OCI-LY3 (cell line): ENCODE measurements at regions not wholly inside any gene's neighbourhood (a gene's known extent, or its start where the extent isn't known, plus 50 kb on each side); places are given as distances from the start of the nearest gene placed in this dataset.

Source experiments
- H2AFZ ChIP-seq: fragments of 200-600, 300-600 bp; shearing (Covaris generic); 2 replicates; pipeline ENCODE4 v1.6.0; 2014; ENCODE audit warnings: antibody characterized with exemption, low read depth, low read length
- H3K27ac ChIP-seq: fragments of 200-600, 300-600 bp; sonication (generic); 2 replicates; pipeline ENCODE4 v1.5.1; 2014; ENCODE audit warnings: mild to moderate bottlenecking, low read length, moderate library complexity, mixed read lengths
- H3K27me3 ChIP-seq: fragments of 200-600, 300-600 bp; sonication (generic); 2 replicates; pipeline ENCODE4 v1.6.1; 2014; ENCODE audit warnings: low read depth, low read length, mixed read lengths
- H3K36me3 ChIP-seq: fragments of 200-600, 300-600 bp; sonication (generic); replicated peaks from 2 replicates; pipeline ENCODE3; 2014; ENCODE audit warnings: low read depth, low read length, mixed read lengths
- H3K4me1 ChIP-seq: fragments of 300-600, 200-600 bp; sonication (generic); 2 replicates; pipeline ENCODE4 v1.6.1; 2014; ENCODE audit warnings: low read length, mixed read lengths
- H3K4me2 ChIP-seq: fragments of 200-600, 300-600 bp; sonication (generic); 2 replicates; pipeline ENCODE4 v1.6.1; 2014; ENCODE audit warnings: low read length, mixed read lengths
- H3K4me3 ChIP-seq: fragments of 300-600, 200-600 bp; sonication (generic); 2 replicates; pipeline ENCODE4 v1.5.1; 2014; ENCODE audit warnings: antibody characterized with exemption, mild to moderate bottlenecking, low read length, moderate library complexity
- H3K79me2 ChIP-seq: fragments of 300-600, 200-600 bp; shearing (Covaris generic); 2 replicates; pipeline ENCODE4 v1.6.1; 2014; ENCODE audit warnings: mild to moderate bottlenecking, low read length, mixed read lengths
- H3K9ac ChIP-seq: fragments of 300-600, 200-600 bp; shearing (Covaris generic); 2 replicates; pipeline ENCODE4 v1.6.0; 2014; ENCODE audit warnings: mild to moderate bottlenecking, low read length, moderate library complexity
- H3K9me3 ChIP-seq: fragments of 200-600, 300-600 bp; shearing (Covaris generic); 2 replicates; pipeline ENCODE4 v1.6.1; 2014; ENCODE audit warnings: low read length, mixed read lengths; ENCODE audit not compliant: insufficient read depth
- H4K20me1 ChIP-seq: fragments of 200-600, 300-600 bp; sonication (generic); 2 replicates; pipeline ENCODE4 v1.6.1; 2016; ENCODE audit warnings: low read length, mixed read lengths; ENCODE audit not compliant: insufficient read depth
- EZH2phosphoT487 ChIP-seq: fragments of 200-600 bp; shearing (Covaris generic); IDR thresholded peaks from 2 replicates; pipeline ENCODE4 v1.6.1; 2018; ENCODE audit warnings: antibody characterized with exemption, mixed run types, low read depth
- TF ChIP-seq, protein P1 (sequence below): fragments of 200-600, 300-600 bp; sonication (generic); IDR thresholded peaks from 2 replicates; pipeline ENCODE4 v1.5.1; 2014; ENCODE audit warnings: antibody characterized with exemption, low read length, low read depth

DNA sequence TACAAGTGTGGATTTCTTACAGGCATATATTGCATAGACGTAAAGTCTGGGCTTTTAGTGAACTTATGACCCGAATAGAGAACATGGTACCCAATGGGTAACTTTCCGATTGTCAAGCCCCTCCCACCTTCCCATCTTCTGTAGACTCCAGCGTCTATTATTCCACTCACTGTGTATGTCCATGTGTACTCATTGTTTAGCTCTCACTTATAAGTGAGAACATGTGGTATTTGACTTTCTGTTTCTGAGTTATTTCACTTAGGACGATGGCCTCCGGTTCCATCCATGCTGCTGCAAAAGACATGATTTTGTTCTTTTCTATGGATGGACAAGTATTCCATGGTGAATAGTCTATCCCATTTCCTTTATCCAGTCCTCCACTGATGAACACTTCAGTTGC is 306.4 kb downstream of the CD83 start:
- Histone ChIP-seq H3K27me3 (no peaks in the 10 kb centered on the region), H4K20me1 (no peaks in the 10 kb centered on the region), H3K4me3 (no peak overlapping the region), H3K79me2 (no peaks in the 10 kb centered on the region), H3K4me1 (peaks cover 13% of the 10 kb centered on the region), H2AFZ (no peak overlapping the region), H3K36me3 (no peaks in the 10 kb centered on the region), H3K9me3 (no peaks in the 10 kb centered on the region), H3K4me2 (no peak overlapping the region), H3K9ac (no peak overlapping the region), H3K27ac (no peak overlapping the region)
- TF ChIP-seq, protein P1, sequence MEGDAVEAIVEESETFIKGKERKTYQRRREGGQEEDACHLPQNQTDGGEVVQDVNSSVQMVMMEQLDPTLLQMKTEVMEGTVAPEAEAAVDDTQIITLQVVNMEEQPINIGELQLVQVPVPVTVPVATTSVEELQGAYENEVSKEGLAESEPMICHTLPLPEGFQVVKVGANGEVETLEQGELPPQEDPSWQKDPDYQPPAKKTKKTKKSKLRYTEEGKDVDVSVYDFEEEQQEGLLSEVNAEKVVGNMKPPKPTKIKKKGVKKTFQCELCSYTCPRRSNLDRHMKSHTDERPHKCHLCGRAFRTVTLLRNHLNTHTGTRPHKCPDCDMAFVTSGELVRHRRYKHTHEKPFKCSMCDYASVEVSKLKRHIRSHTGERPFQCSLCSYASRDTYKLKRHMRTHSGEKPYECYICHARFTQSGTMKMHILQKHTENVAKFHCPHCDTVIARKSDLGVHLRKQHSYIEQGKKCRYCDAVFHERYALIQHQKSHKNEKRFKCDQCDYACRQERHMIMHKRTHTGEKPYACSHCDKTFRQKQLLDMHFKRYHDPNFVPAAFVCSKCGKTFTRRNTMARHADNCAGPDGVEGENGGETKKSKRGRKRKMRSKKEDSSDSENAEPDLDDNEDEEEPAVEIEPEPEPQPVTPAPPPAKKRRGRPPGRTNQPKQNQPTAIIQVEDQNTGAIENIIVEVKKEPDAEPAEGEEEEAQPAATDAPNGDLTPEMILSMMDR: no peak
- TF ChIP-seq EZH2phosphoT487: no peak

DNA sequence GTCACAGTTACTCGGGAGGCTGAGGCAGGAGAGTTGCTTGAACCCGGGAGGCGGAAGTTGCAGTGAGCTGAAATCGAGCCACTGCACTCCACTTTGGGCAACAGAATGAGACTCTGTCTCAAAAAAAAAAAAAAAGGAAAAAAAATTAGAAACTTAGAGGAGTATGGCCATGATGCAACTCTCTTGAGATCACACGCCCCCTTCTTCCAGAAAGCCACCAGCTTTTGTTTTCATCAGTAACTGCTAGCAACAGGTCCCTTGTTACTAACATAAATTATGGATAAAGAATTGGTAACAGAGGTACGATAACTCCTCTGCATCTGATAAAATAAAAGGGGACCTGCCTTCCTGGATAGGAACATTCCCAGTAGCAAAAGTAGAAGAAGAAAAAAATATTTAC is 308.2 kb downstream of the CD83 start:
- Histone ChIP-seq H3K9ac (no peak overlapping the region), H3K4me1 (peaks cover 10% of the 10 kb centered on the region), H3K27me3 (no peaks in the 10 kb centered on the region), H3K4me2 (no peak overlapping the region), H2AFZ (no peak overlapping the region), H3K27ac (no peak overlapping the region), H3K36me3 (no peaks in the 10 kb centered on the region), H3K79me2 (no peaks in the 10 kb centered on the region), H3K9me3 (no peaks in the 10 kb centered on the region), H4K20me1 (no peaks in the 10 kb centered on the region), H3K4me3 (no peak overlapping the region)
- TF ChIP-seq, protein P1: no peak
- TF ChIP-seq EZH2phosphoT487: no peak

DNA sequence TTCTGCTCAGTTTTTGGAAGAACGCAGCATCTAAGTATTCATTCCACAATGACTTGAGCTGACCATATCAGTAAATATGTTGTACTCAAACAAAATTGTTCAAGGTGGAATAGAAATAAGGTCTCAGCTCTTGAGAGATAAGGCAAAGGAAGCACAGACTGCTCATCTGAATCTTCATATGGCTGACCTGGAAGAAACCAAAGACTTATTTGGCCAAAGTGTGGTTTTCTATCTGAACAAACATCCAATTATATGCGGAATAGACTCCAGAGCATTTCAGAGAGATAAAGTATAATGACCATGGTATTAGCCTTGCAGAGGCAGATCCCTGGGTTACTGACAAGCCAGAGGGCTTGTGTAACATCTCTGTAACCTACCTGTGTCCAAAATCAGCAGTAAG is 308.7 kb downstream of the CD83 start:
- H3K4me3 ChIP-seq: no peak overlapping the region
- H4K20me1 ChIP-seq: no peaks in the 10 kb centered on the region
- H3K9me3 ChIP-seq: no peaks in the 10 kb centered on the region
- no peak overlapping the region for H3K4me2 ChIP-seq
- no peaks in the 10 kb centered on the region for H3K27me3 ChIP-seq
- H3K36me3 ChIP-seq: no peaks in the 10 kb centered on the region
- no peak overlapping the region for H3K9ac ChIP-seq
- peaks cover 10% of the 10 kb centered on the region for H3K4me1 ChIP-seq
- no peak overlapping the region for H2AFZ ChIP-seq
- TF ChIP-seq, protein P1: no peak
- no peak for TF ChIP-seq EZH2phosphoT487
- H3K79me2 ChIP-seq: no peaks in the 10 kb centered on the region
- no peak overlapping the region for H3K27ac ChIP-seq

DNA sequence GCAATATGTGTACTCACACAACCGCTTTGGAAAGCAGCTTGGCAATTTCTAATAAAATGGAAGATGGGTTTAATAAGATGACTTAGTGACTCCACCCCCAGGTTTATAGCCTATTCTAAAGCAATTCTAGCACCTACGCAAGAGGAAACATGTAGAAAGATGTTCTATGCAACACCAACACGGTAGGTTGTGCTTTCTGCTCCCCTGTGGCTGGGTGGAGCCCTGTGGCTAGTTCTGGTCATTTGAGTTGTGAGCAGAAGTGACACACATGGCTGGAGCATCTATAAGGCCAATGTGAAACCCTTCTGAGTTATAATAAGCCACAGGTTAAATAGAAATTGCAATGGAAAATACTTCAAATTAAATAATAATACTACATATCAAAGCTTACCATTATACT is 310.7 kb downstream of the CD83 start:
- H3K27me3 ChIP-seq: no peaks in the 10 kb centered on the region
- no peak overlapping the region for H3K9ac ChIP-seq
- no peak overlapping the region for H3K4me3 ChIP-seq
- TF ChIP-seq, protein P1: no peak
- no peak for TF ChIP-seq EZH2phosphoT487
- no peak overlapping the region for H3K27ac ChIP-seq
- no peaks in the 10 kb centered on the region for H3K79me2 ChIP-seq
- H3K36me3 ChIP-seq: no peaks in the 10 kb centered on the region
- H3K4me1 ChIP-seq: peaks cover 10% of the 10 kb centered on the region
- no peak overlapping the region for H2AFZ ChIP-seq
- H3K4me2 ChIP-seq: no peak overlapping the region
- H3K9me3 ChIP-seq: no peaks in the 10 kb centered on the region
- H4K20me1 ChIP-seq: no peaks in the 10 kb centered on the region
